Muscle layer of duodenum (tissue), 2 donors: ENCODE measurements at regions not wholly inside any gene's neighbourhood (a gene's known extent, or its start where the extent isn't known, plus 50 kb on each side); places are given as distances from the start of the nearest gene placed in this dataset.
"Not testable (repeated sequence)": the region's sequence is repeated elsewhere in the genome, so short reads cannot be mapped to it uniquely, and the experiment has no call there.

Experiments
- H3K27ac ChIP-seq: one replicate; pipeline ENCODE4 v1.7.0; 2013; ENCODE audit warnings: mild to moderate bottlenecking, low read length
- H3K27me3 ChIP-seq: one replicate; pipeline ENCODE4 v1.7.0; 2013; ENCODE audit warnings: low read depth, mild to moderate bottlenecking, control low read depth, low read length
- H3K36me3 ChIP-seq, 2 donors: one replicate each; pipeline ENCODE4 v1.7.0; 2013; ENCODE audit warnings: low read length in 2 of 2, control low read depth in 1 of 2, mild to moderate bottlenecking in 1 of 2; ENCODE audit not compliant: insufficient read depth in 2 of 2, control insufficient read depth in 1 of 2
- H3K4me1 ChIP-seq, 2 donors: one replicate each; pipeline ENCODE4 v1.7.0; 2013; ENCODE audit warnings: low read length in 2 of 2, mild to moderate bottlenecking in 2 of 2, control low read depth in 1 of 2, moderate library complexity in 1 of 2; ENCODE audit not compliant: insufficient read depth in 2 of 2, control insufficient read depth in 1 of 2
- H3K4me3 ChIP-seq, 2 donors: one replicate each; pipeline ENCODE4 v1.7.0; 2013; ENCODE audit warnings: low read length in 2 of 2, low read depth in 1 of 2, mild to moderate bottlenecking in 1 of 2
- H3K9me3 ChIP-seq, 2 donors: one replicate each; pipeline ENCODE4 v1.7.0; 2013; ENCODE audit warnings: low read length in 2 of 2, control low read depth in 1 of 2, mild to moderate bottlenecking in 1 of 2; ENCODE audit not compliant: control insufficient read depth in 1 of 2
- donor health status: healthy.

- H3K36me3 ChIP-seq = no peaks in the 10 kb centered on the region
- H3K4me3 ChIP-seq = no peak overlapping the region
- H3K9me3 ChIP-seq = no peaks in the 10 kb centered on the region
- peaks cover 26 to 33% of the 10 kb centered on the region in 2 donors for H3K4me1 ChIP-seq
- no peak overlapping the region for H3K27ac ChIP-seq
- no peaks in the 10 kb centered on the region for H3K27me3 ChIP-seq
Observed at GRCh38 chr5:124905256-124906130, 159.1 kb upstream of the ZNF608 start.

DNA sequence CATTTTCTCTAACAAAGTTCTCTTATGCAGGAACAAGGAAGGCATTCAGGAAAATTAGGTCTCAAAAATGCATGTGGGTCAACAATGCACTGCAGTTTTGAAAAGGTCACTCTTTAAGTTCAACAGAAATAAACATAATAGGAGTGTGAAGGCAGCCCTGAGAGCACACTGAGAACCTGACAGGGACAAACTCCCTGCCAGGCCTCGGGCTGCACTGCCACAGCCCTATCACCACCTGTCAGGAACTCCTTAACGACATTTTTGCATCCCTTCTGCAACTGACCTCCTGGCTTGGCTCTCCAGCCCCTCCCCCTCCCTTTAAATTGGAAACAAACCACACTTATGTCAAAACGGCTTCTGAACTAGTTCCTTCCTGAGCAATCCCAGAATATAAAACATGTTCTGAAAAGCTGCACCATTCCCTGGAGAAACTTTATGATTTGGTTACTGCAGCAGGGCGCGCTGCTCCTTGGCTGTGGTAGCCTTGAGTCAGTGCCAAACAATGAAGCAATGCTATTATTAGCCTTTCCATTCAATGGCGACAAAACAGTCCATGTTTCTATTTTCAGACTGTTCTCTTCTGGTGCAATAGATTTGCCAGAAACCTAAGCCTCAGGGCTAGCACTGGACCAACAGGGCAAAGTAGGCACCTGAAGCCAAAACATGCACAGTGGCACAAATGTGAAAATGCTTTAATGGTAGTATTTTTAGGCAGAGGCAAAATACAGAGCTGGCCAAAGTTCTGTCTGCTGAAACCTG lies 160.1 kb upstream of the ZNF608 start:
- Histone ChIP-seq H3K4me3 (peak overlapping the region; percentile 21 to 25), H3K27ac (peak overlapping the region; percentile 71), H3K9me3 (no peaks in the 10 kb centered on the region), H3K36me3 (no peaks in the 10 kb centered on the region), H3K27me3 (no peaks in the 10 kb centered on the region), H3K4me1 (peaks cover 26 to 33% of the 10 kb centered on the region in 2 donors)

- Histone ChIP-seq H3K4me3 (peak overlapping the region in 1 of 2 donors; percentile 25), H3K36me3 (no peaks in the 10 kb centered on the region), H3K27ac (peak overlapping the region; percentile 71)
Observed at GRCh38 chr5:124907098-124907644, 160.7 kb upstream of the ZNF608 start.

DNA sequence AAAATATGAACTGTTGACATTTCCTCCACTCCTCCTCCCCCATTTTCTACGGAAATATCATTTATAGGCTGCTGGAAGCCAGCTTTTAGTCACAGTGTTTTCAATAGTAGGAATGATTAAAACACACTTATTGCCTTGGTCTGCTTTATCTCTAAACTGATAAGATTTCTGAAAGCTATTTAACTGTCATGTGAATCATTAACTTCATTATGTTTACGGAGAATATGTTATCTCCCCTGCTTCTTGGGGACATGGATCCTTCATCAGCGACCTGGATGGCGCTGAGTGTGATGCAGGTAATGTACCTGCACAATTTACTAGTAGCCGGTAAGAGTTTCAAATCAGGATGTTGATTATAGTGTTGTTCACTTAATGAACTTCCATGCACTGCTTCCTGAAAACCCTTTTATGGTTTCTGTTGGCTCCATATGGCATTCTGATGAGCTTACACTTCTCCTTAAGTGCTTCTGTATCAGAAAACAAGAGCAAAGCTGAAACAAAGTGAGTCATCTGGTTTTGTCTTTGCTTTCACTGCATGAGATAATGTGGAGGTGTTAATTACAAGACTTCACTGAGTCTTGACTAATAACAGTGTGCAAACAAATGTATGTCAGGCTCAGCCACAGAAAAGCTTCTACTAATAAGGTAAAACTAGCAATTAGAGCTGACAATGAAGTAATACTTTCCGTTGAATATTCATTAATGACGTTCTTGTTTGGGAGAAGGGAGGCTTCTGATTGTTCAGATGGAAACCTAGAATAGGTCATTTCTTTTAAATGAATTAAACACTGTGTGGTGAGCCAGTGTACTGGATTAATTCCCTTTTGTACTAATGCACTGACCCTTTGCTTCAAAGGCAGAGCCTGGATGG lies 162.4 kb upstream of the ZNF608 start:
- Histone ChIP-seq H3K4me1 (peaks cover 24 to 26% of the 10 kb centered on the region in 2 donors), H3K27me3 (no peaks in the 10 kb centered on the region), H3K9me3 (no peaks in the 10 kb centered on the region), H3K27ac (peak overlapping the region; percentile 32), H3K36me3 (no peaks in the 10 kb centered on the region), H3K4me3 (no peak overlapping the region)

More at GRCh38 chr5:124907098-124907644, 160.7 kb upstream of the ZNF608 start:
- Histone ChIP-seq H3K27me3 (no peaks in the 10 kb centered on the region), H3K4me1 (peaks cover 26 to 31% of the 10 kb centered on the region in 2 donors), H3K9me3 (no peaks in the 10 kb centered on the region)

GRCh38 chr5:124909734-124910133 lies 163.3 kb upstream of the ZNF608 start:
- peaks cover 24 to 26% of the 10 kb centered on the region in 2 donors for H3K4me1 ChIP-seq
- no peaks in the 10 kb centered on the region for H3K27me3 ChIP-seq
- no peak overlapping the region for H3K27ac ChIP-seq
- H3K4me3 ChIP-seq = no peak overlapping the region
- H3K9me3 ChIP-seq = no peaks in the 10 kb centered on the region
- no peaks in the 10 kb centered on the region for H3K36me3 ChIP-seq

DNA sequence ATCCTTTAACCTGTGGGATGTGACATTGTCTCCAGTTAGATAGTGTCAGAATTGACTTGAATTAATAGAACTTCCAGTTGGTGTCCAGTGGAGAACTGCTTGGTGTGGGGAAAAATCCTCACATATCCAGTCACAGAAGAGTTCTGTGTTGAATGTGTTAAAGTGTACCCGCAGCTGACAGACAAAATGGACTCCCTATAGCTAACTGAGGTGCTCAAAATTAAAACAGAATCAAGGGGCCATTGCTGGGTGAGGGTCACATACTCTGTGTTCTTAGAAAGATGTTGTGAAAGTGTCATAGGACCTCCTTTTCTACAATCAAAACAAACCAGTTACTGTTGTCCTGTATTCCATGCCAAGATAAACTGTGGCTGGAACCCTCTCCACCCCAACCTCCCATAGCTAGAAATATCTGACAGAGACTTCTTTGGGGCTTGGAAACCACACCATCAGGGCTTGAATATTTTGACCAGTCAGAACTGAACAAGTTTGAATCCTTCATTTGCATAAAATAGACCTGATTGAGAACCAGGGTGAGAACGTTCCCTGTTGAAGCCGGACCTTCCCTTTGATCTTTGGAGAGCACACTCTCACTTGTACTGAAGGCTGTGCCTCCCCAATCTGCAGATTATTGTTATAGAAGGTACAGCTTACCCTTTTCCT lies 164.0 kb upstream of the ZNF608 start:
- peaks cover 24 to 26% of the 10 kb centered on the region in 2 donors for H3K4me1 ChIP-seq

GRCh38 chr5:124912638-124913328 lies 166.3 kb upstream of the ZNF608 start:
- H3K36me3 ChIP-seq = no peaks in the 10 kb centered on the region
- H3K27ac ChIP-seq = no peak overlapping the region
- H3K27me3 ChIP-seq = no peaks in the 10 kb centered on the region
- peaks cover 7 to 12% of the 10 kb centered on the region in 2 donors for H3K4me1 ChIP-seq
- H3K4me3 ChIP-seq = no peak overlapping the region
- no peaks in the 10 kb centered on the region for H3K9me3 ChIP-seq

More for the DNA sequence above, 164.0 kb upstream of the ZNF608 start:
- no peak overlapping the region for H3K4me3 ChIP-seq
- H3K27ac ChIP-seq = no peak overlapping the region
- H3K9me3 ChIP-seq = no peaks in the 10 kb centered on the region
- no peaks in the 10 kb centered on the region for H3K36me3 ChIP-seq
- no peaks in the 10 kb centered on the region for H3K27me3 ChIP-seq

GRCh38 chr5:124913329-124913653 lies 166.9 kb upstream of the ZNF608 start:
- Histone ChIP-seq H3K36me3 (no peaks in the 10 kb centered on the region), H3K27me3 (no peaks in the 10 kb centered on the region), H3K27ac (no peak overlapping the region), H3K4me1 (peaks cover 7 to 12% of the 10 kb centered on the region in 2 donors), H3K4me3 (no peak overlapping the region), H3K9me3 (no peaks in the 10 kb centered on the region)

- H3K9me3 ChIP-seq, H3K4me3 ChIP-seq, H3K36me3 ChIP-seq, H3K27me3 ChIP-seq, H3K27ac ChIP-seq, H3K4me1 ChIP-seq: not testable (repeated sequence)
Observed at GRCh38 chr5:124916313-124916712, 169.9 kb upstream of the ZNF608 start.

- no peaks in the 10 kb centered on the region for H3K27me3 ChIP-seq
- H3K27ac ChIP-seq = no peak overlapping the region
- no peaks in the 10 kb centered on the region for H3K36me3 ChIP-seq
- H3K4me1 ChIP-seq = peaks cover 5 to 10% of the 10 kb centered on the region in 2 donors
- no peaks in the 10 kb centered on the region for H3K9me3 ChIP-seq
- H3K4me3 ChIP-seq = no peak overlapping the region
Observed at GRCh38 chr5:124918618-124919017, 172.2 kb upstream of the ZNF608 start.
